H9 (cell line): ENCODE measurements at regions not wholly inside any gene's neighbourhood (a gene's known extent, or its start where the extent isn't known, plus 50 kb on each side); places are given as distances from the start of the nearest gene placed in this dataset.

Experiments used
- DNase-seq: peaks from one replicate; pipeline ENCODE4 v3.0.0-alpha.2; 2017
- H2AFZ ChIP-seq: one replicate; pipeline ENCODE4 v1.6.1; 2013; ENCODE audit warnings: mild to moderate bottlenecking, low read length, control low read depth, moderate library complexity
- H2AK5ac ChIP-seq: 2 replicates; pipeline ENCODE4 v1.6.1; 2013; ENCODE audit warnings: low read length, control low read depth, mixed read lengths; ENCODE audit not compliant: insufficient read length
- H2BK120ac ChIP-seq: one replicate; pipeline ENCODE4 v1.6.1; 2013; ENCODE audit warnings: low read depth, mild to moderate bottlenecking, low read length, control low read depth, inconsistent platforms; ENCODE audit not compliant: poor library complexity, severe bottlenecking
- H2BK12ac ChIP-seq: 2 replicates; pipeline ENCODE4 v1.6.1; 2013; ENCODE audit warnings: low read length, control low read depth, mixed read lengths, low read depth; ENCODE audit not compliant: insufficient read length
- H2BK15ac ChIP-seq: 2 replicates; pipeline ENCODE4 v1.6.1; 2013; ENCODE audit warnings: low read depth, low read length, control low read depth
- H2BK20ac ChIP-seq: one replicate; pipeline ENCODE4 v1.6.1; 2013; ENCODE audit warnings: low read depth, mild to moderate bottlenecking, low read length, control low read depth, inconsistent platforms; ENCODE audit not compliant: poor library complexity, severe bottlenecking
- H2BK5ac ChIP-seq: 2 replicates; pipeline ENCODE4 v1.6.1; 2013; ENCODE audit warnings: low read length, control low read depth, mixed read lengths; ENCODE audit not compliant: insufficient read length
- H3K14ac ChIP-seq: 2 replicates; pipeline ENCODE4 v1.6.1; 2013; ENCODE audit warnings: low read length, control low read depth; ENCODE audit not compliant: insufficient read depth
- H3K18ac ChIP-seq: 2 replicates; pipeline ENCODE4 v1.6.1; 2013; ENCODE audit warnings: low read depth, mild to moderate bottlenecking, mixed read lengths, low read length, control low read depth; ENCODE audit not compliant: insufficient read length
- H3K23ac ChIP-seq: 2 replicates; pipeline ENCODE4 v1.6.1; 2013; ENCODE audit warnings: low read length, control low read depth, mixed read lengths, low read depth; ENCODE audit not compliant: insufficient read length
- H3K23me2 ChIP-seq: 2 replicates; pipeline ENCODE4 v1.6.1; 2013; ENCODE audit warnings: low read depth, mild to moderate bottlenecking, mixed read lengths, low read length, control low read depth; ENCODE audit not compliant: insufficient read length, poor library complexity, severe bottlenecking
- H3K27ac ChIP-seq: 2 replicates; pipeline ENCODE4 v1.5.1; 2013; ENCODE audit warnings: low read length, control low read depth, mixed read lengths, low read depth; ENCODE audit not compliant: insufficient read length
- H3K27me3 ChIP-seq: 2 replicates; pipeline ENCODE4 v1.6.1; 2013; ENCODE audit warnings: low read length, control low read depth, inconsistent platforms; ENCODE audit not compliant: insufficient read depth
- H3K4ac ChIP-seq: 2 replicates; pipeline ENCODE4 v1.6.1; 2013; ENCODE audit warnings: low read depth, mild to moderate bottlenecking, control low read depth, inconsistent platforms, low read length, moderate library complexity
- H3K4me1 ChIP-seq: 2 replicates; pipeline ENCODE4 v1.6.1; 2013; ENCODE audit warnings: low read length, control low read depth, inconsistent platforms; ENCODE audit not compliant: insufficient read depth
- H3K4me2 ChIP-seq: 2 replicates; pipeline ENCODE4 v1.6.1; 2013; ENCODE audit warnings: low read length, control low read depth, mixed read lengths; ENCODE audit not compliant: insufficient read length, insufficient read depth
- H3K56ac ChIP-seq: 2 replicates; pipeline ENCODE4 v1.6.1; 2013; ENCODE audit warnings: low read depth, mild to moderate bottlenecking, mixed read lengths, low read length, control low read depth; ENCODE audit not compliant: insufficient read length
- H3K79me1 ChIP-seq: 2 replicates; pipeline ENCODE4 v1.6.1; 2013; ENCODE audit warnings: low read depth, mild to moderate bottlenecking, moderate library complexity, low read length, control low read depth, inconsistent platforms; ENCODE audit not compliant: insufficient read depth, poor library complexity, severe bottlenecking
- H3K79me2 ChIP-seq: 2 replicates; pipeline ENCODE4 v1.6.1; 2013; ENCODE audit warnings: low read length, control low read depth, inconsistent platforms; ENCODE audit not compliant: insufficient read depth
- H3K9ac ChIP-seq: 2 replicates; pipeline ENCODE4 v1.6.1; 2013; ENCODE audit warnings: low read length, control low read depth, mixed read lengths; ENCODE audit not compliant: insufficient read length; ENCODE audit errors: extremely low read depth
- H3K9me3 ChIP-seq: one replicate; pipeline ENCODE4 v1.6.1; 2013; ENCODE audit warnings: low read depth, low read length, inconsistent platforms; ENCODE audit not compliant: control insufficient read depth
- H3T11ph ChIP-seq: one replicate; pipeline ENCODE4 v1.6.1; 2013; ENCODE audit warnings: mild to moderate bottlenecking, low read length, control low read depth, inconsistent platforms
- H4K20me1 ChIP-seq: one replicate; pipeline ENCODE4 v1.6.1; 2013; ENCODE audit not compliant: control insufficient read depth, insufficient read length, insufficient read depth
- H4K5ac ChIP-seq: 2 replicates; pipeline ENCODE4 v1.6.1; 2013; ENCODE audit warnings: low read depth, mild to moderate bottlenecking, mixed read lengths, low read length, control low read depth; ENCODE audit not compliant: insufficient read length
- H4K8ac ChIP-seq: replicated peaks from 2 replicates; pipeline ENCODE4 v1.6.1; 2013; ENCODE audit warnings: low read length, control low read depth, mixed read lengths, low read depth; ENCODE audit not compliant: insufficient read length
- H4K91ac ChIP-seq: 2 replicates; pipeline ENCODE4 v1.6.1; 2013; ENCODE audit warnings: low read depth, mild to moderate bottlenecking, moderate library complexity, mixed read lengths, low read length, control low read depth; ENCODE audit not compliant: insufficient read length
- H3K27ac Mint-ChIP-seq, 3 experiments: 2 replicates in 2 of 3; 3 replicates in 1 of 3; pipeline ENCODE4 v1.8.0; 2020 to 2021; ENCODE audit warnings: mixed read lengths in 3 of 3, mild to moderate bottlenecking in 1 of 3, moderate library complexity in 1 of 3
- H3K27me3 Mint-ChIP-seq: 2 replicates; pipeline ENCODE4 v1.8.0; 2021; ENCODE audit warnings: low read depth, mild to moderate bottlenecking, moderate library complexity, mixed read lengths
- H3K36me3 Mint-ChIP-seq, 3 experiments: 2 replicates in 2 of 3; 3 replicates in 1 of 3; pipeline ENCODE4 v1.8.0; 2020 to 2021; ENCODE audit warnings: low read depth in 3 of 3, mixed read lengths in 3 of 3; ENCODE audit not compliant: insufficient read depth in 1 of 3
- H3K4me1 Mint-ChIP-seq, 2 experiments: 2 replicates each; pipeline ENCODE4 v1.8.0; 2020; ENCODE audit warnings: mixed read lengths in 2 of 2
- H3K4me3 Mint-ChIP-seq, 2 experiments: 2 replicates in 1 of 2; 3 replicates in 1 of 2; pipeline ENCODE4 v1.8.0; 2020 to 2021; ENCODE audit warnings: mild to moderate bottlenecking in 2 of 2, mixed read lengths in 2 of 2, moderate library complexity in 1 of 2
- H3K9me3 Mint-ChIP-seq, 2 experiments: 2 replicates in 1 of 2; 3 replicates in 1 of 2; pipeline ENCODE4 v1.8.0; 2020; ENCODE audit warnings: mild to moderate bottlenecking in 2 of 2, mixed read lengths in 2 of 2, moderate library complexity in 1 of 2
- WGBS: extraction: QIAGEN DNeasy Blood & Tissue Kit; methylation state at CpG from one replicate; pipeline ENCODE4 v1.1.7; 2013; ENCODE audit warnings: missing lambda C conversion rate, low lambda C conversion rate, mixed read lengths; ENCODE audit not compliant: insufficient read length; ENCODE audit errors: extremely low coverage; 5-methylcytosine and 5-hydroxymethylcytosine counted together
- TF ChIP-seq, protein P1 (sequence below): fragments of 200-600 bp; sonication (generic); conservative IDR thresholded peaks from 3 replicates; pipeline ENCODE4 v1.8.0; 2021; ENCODE audit warnings: antibody characterized with exemption, mild to moderate bottlenecking

DNA sequence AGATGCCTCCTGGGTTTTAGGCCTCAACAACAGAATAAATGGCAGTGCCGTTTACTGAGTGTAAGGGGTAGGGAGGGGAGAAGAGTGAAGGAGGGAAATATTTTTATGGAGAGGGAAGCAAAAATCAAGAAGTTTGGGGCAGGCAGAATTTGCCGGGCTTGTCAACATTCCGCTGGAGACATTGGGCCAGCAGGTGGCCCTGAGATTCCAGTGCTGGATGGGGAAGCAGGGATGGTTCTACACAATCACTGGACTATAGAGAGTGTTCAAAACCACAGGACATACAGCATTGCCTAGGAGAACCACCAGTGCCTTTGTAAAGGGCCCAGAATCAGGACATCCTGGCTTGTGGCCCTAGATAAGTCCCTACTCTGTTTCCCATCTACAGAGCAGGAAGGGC is 598.6 kb upstream of the MGMT start:
- Histone ChIP-seq H3K14ac (no peak overlapping the region), H2BK15ac (no peak overlapping the region), H3K4me1 (no peaks in the 10 kb centered on the region), H4K5ac (no peak overlapping the region), H3K4me2 (no peak overlapping the region), H3K56ac (no peak overlapping the region), H4K8ac (no peak overlapping the region), H3K27ac (no peak overlapping the region), H3K79me2 (no peaks in the 10 kb centered on the region), H2BK120ac (no peak overlapping the region), H3K23me2 (no peaks in the 10 kb centered on the region), H2BK12ac (no peak overlapping the region), H3K4ac (no peak overlapping the region), H2AK5ac (no peak overlapping the region), H4K20me1 (no peaks in the 10 kb centered on the region), H3K18ac (no peak overlapping the region), H2AFZ (no peak overlapping the region), H3K9ac (no peak overlapping the region), H2BK5ac (no peak overlapping the region), H4K91ac (no peak overlapping the region), H2BK20ac (no peak overlapping the region), H3K79me1 (no peaks in the 10 kb centered on the region), H3K23ac (no peak overlapping the region), H3K9me3 (no peaks in the 10 kb centered on the region), H3T11ph (no peak overlapping the region), H3K27me3 (no peaks in the 10 kb centered on the region)
- WGBS: no CpG with 5 or more reads among the region's 3 CpGs
- TF ChIP-seq, protein P1, sequence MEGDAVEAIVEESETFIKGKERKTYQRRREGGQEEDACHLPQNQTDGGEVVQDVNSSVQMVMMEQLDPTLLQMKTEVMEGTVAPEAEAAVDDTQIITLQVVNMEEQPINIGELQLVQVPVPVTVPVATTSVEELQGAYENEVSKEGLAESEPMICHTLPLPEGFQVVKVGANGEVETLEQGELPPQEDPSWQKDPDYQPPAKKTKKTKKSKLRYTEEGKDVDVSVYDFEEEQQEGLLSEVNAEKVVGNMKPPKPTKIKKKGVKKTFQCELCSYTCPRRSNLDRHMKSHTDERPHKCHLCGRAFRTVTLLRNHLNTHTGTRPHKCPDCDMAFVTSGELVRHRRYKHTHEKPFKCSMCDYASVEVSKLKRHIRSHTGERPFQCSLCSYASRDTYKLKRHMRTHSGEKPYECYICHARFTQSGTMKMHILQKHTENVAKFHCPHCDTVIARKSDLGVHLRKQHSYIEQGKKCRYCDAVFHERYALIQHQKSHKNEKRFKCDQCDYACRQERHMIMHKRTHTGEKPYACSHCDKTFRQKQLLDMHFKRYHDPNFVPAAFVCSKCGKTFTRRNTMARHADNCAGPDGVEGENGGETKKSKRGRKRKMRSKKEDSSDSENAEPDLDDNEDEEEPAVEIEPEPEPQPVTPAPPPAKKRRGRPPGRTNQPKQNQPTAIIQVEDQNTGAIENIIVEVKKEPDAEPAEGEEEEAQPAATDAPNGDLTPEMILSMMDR: no peak
- Mint-ChIP-seq H3K9me3 (no peaks in the 10 kb centered on the region; a peak in 2 of 5 replicates), H3K27me3 (no peaks in the 10 kb centered on the region), H3K36me3 (no peaks in the 10 kb centered on the region), H3K27ac (no peak overlapping the region), H3K4me1 (peaks cover 4 to 6% of the 10 kb centered on the region in 2 experiments; a peak in 3 of 4 replicates), H3K4me3 (no peak overlapping the region)
- DNase-seq: no peak
